Spleen (tissue), 11 donors: ENCODE measurements at regions not wholly inside any gene's neighbourhood (a gene's known extent, or its start where the extent isn't known, plus 50 kb on each side); places are given as distances from the start of the nearest gene placed in this dataset.

Source experiments
- DNase-seq: peaks from one replicate; pipeline ENCODE4 v3.0.0-alpha.2; 2020
- H3K27ac ChIP-seq, 8 donors: fragments of 200-600 bp; sonication (generic) in 7 of 8; 1 replicate in 4 of 8; 2 replicates in 4 of 8; pipeline versions ENCODE4 v1.5.0 to v1.8.0; 2016 to 2021; ENCODE audit warnings: inconsistent platforms in 4 of 8, mild to moderate bottlenecking in 4 of 8, moderate library complexity in 1 of 8
- H3K27me3 ChIP-seq, 7 donors: fragments of 200-600 bp; sonication (generic) in 6 of 7; replicated peaks in 1 of 7; 1 replicate in 4 of 7; 2 replicates in 3 of 7; pipeline versions ENCODE4 v1.5.0 to v1.8.0; 2016 to 2021; ENCODE audit warnings: inconsistent platforms in 3 of 7, mild to moderate bottlenecking in 1 of 7
- H3K36me3 ChIP-seq, 6 donors: fragments of 200-600 bp; sonication (generic) in 5 of 6; 1 replicate in 4 of 6; 2 replicates in 2 of 6; pipeline versions ENCODE4 v1.5.0 to v1.8.0; 2016 to 2021; ENCODE audit warnings: inconsistent platforms in 2 of 6
- H3K4me1 ChIP-seq, 6 donors: fragments of 200-600 bp; sonication (generic) in 5 of 6; 1 replicate in 3 of 6; 2 replicates in 3 of 6; pipeline versions ENCODE4 v1.5.0 to v1.8.0; 2016 to 2021; ENCODE audit warnings: inconsistent platforms in 3 of 6
- H3K4me3 ChIP-seq, 8 donors: fragments of 200-600 bp; sonication (generic) in 7 of 8; 1 replicate in 4 of 8; 2 replicates in 4 of 8; pipeline versions ENCODE4 v1.5.0 to v1.8.0; 2016 to 2021; ENCODE audit warnings: inconsistent platforms in 4 of 8, mild to moderate bottlenecking in 4 of 8, moderate library complexity in 2 of 8
- H3K9me3 ChIP-seq, 8 donors: fragments of 200-600 bp; sonication (generic) in 7 of 8; 1 replicate in 4 of 8; 2 replicates in 4 of 8; pipeline versions ENCODE4 v1.5.0 to v1.8.0; 2016 to 2021; ENCODE audit warnings: inconsistent platforms in 4 of 8
- POLR2A ChIP-seq, 3 donors: fragments of 450-650 bp; IDR thresholded peaks; one replicate each; pipeline ENCODE4 v1.5.1; 2017; ENCODE audit warnings: antibody characterized with exemption in 3 of 3, mild to moderate bottlenecking in 1 of 3
- POLR2AphosphoS5 ChIP-seq, 3 donors: sonication (generic); formaldehyde crosslinking; IDR thresholded peaks; one replicate each; pipeline ENCODE4 v1.5.1; 2017; ENCODE audit warnings: antibody characterized with exemption in 3 of 3
- WGBS, 5 donors: extraction: QIAGEN DNeasy Blood & Tissue Kit in 3 of 5; methylation state at CpG; one replicate each; pipeline versions ENCODE4 v1.1.5 to v1.1.7; 2013 to 2018; 5-methylcytosine and 5-hydroxymethylcytosine counted together
- intact Hi-C: fragments of 100-400 bp; cut with DNase I; formaldehyde crosslinking; loops from one replicate; pipeline ENCODE4 v1.15.0; 2023; ENCODE audit warnings: low total_unique reads
- TF ChIP-seq, protein P1 (sequence below), 11 experiments: fragments of 200-600 bp in 7 of 11; fragments of 450-650 bp in 4 of 11; sonication (generic) in 4 of 11; IDR thresholded peaks in 8 of 11; conservative IDR thresholded peaks in 3 of 11; 1 replicate in 7 of 11; 2 replicates in 4 of 11; pipeline versions ENCODE4 v1.4.0 to v1.8.0; 2016 to 2021; ENCODE audit warnings: antibody characterized with exemption in 11 of 11, inconsistent platforms in 4 of 11, mild to moderate bottlenecking in 1 of 11
- donor health status: healthy with polysubstance abuse.
- donor health status: DM: no; HTN: no; CAD: no; lungs with moderate emphysema.
- donor health status: DM: no; HTN: no; CAD: no.
- donor health status: Bipolar disorder and iron deficiency.
- donor health status: healthy.
- donor health status: DM: no; HTN: no; CAD: no.
- donor health status: DM: yes; HTN: yes; CAD: no.

DNA sequence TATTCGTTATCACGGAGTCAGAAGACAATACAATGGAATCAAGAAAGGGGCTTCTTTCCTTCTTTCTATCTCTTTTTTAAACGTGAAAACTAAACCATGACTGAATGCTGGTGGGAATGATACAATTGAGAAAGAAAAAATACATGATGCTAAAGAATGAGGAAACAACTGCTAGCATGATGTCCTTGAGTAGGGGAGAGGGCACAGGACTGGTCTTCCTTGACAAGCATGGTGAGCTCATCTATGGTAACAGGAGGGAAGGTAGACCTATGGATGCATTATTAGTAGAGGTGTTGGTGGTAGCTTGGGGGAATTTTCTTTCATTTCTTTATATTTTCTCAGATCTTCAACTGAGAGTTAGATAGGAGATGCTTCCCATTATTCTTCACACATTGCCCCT, 88.9 kb upstream of the COL1A2 start:
- H3K4me3 ChIP-seq = no peak overlapping the region
- TF ChIP-seq, protein P1, sequence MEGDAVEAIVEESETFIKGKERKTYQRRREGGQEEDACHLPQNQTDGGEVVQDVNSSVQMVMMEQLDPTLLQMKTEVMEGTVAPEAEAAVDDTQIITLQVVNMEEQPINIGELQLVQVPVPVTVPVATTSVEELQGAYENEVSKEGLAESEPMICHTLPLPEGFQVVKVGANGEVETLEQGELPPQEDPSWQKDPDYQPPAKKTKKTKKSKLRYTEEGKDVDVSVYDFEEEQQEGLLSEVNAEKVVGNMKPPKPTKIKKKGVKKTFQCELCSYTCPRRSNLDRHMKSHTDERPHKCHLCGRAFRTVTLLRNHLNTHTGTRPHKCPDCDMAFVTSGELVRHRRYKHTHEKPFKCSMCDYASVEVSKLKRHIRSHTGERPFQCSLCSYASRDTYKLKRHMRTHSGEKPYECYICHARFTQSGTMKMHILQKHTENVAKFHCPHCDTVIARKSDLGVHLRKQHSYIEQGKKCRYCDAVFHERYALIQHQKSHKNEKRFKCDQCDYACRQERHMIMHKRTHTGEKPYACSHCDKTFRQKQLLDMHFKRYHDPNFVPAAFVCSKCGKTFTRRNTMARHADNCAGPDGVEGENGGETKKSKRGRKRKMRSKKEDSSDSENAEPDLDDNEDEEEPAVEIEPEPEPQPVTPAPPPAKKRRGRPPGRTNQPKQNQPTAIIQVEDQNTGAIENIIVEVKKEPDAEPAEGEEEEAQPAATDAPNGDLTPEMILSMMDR (IDR thresholded peaks at IDR 0.05 in 8 of 11, conservative IDR thresholded peaks at IDR 0.05 in 3 of 11) = no peak
- TF ChIP-seq POLR2A (IDR thresholded peaks at IDR 0.05) = no peak
- TF ChIP-seq POLR2AphosphoS5 (IDR thresholded peaks at IDR 0.05) = no peak
- no peak for DNase-seq
- no peaks in the 10 kb centered on the region for H3K36me3 ChIP-seq
- H3K27me3 ChIP-seq = no peaks in the 10 kb centered on the region
- intact Hi-C loops = no loop called here
- no peak overlapping the region for H3K27ac ChIP-seq
- WGBS, 5 donors = 59 to 90% (median 83%) methylated on average over 3 of the region's 3 CpGs
- H3K9me3 ChIP-seq = no peaks in the 10 kb centered on the region
- no peaks in the 10 kb centered on the region for H3K4me1 ChIP-seq

DNA sequence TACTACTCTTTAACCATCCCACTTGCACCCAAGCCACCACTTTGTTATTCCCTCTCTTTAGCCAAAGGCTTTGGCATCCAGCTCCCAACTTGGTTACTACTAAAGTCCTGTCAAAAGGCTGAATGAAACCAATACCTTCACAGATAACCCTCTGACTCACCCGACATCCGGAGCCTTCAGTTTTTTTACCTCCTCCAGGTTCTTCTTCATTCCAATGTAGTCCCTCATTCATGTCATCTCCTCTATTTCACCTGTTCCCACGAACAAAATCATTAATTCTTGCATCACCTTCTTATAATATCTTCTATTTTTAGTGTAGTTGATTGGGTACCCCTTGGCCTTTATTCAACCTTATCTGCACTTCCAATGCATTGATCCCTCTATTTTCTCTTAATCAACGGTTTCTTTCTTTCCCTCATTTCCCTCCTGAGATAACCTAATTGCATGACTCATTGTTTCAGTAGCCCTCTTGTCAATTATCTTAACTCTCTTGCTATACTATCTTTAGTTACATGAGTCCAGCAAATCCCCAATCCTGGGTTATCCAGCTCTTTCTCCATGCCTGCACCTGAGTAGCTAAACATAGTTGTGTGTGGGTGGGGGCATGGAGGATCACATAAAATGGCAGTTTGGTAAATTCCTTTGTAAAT, 87.2 kb upstream of the COL1A2 start:
- no peak for DNase-seq
- Histone ChIP-seq H3K27me3 (no peaks in the 10 kb centered on the region), H3K9me3 (no peaks in the 10 kb centered on the region), H3K4me1 (no peaks in the 10 kb centered on the region), H3K4me3 (no peak overlapping the region), H3K36me3 (no peaks in the 10 kb centered on the region), H3K27ac (no peak overlapping the region)
- TF ChIP-seq, protein P1 (IDR thresholded peaks at IDR 0.05 in 8 of 11, conservative IDR thresholded peaks at IDR 0.05 in 3 of 11) = no peak
- no peak for TF ChIP-seq POLR2AphosphoS5 (IDR thresholded peaks at IDR 0.05)
- no peak for TF ChIP-seq POLR2A (IDR thresholded peaks at IDR 0.05)
- intact Hi-C loops = no loop called here
- WGBS, 5 donors = 70 to 84% (median 79%) methylated on average over 4 of the region's 4 CpGs

DNA sequence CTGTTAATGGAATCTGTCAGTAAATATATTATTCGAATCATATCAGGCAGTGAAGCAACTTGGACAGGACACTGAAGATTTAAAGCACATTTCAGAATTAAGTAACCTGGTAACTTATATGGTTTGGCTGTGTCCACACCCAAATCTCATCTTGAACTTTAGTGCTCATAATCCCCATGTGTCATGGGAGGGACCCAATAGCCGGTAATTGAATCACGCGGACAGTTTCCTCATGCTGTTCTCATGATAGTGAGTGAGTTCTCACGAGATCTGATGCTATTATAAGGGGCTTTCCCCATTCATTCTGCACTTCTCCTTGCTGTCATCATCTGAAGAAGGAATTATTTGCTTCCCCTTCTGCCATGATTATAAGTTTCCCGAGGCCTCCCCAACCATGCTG, 83.2 kb upstream of the COL1A2 start:
- no peak for DNase-seq
- 83 to 93% (median 88%) methylated on average over 6 of the region's 6 CpGs for WGBS, 5 donors
- no peak for TF ChIP-seq POLR2A (IDR thresholded peaks at IDR 0.05)
- TF ChIP-seq POLR2AphosphoS5 (IDR thresholded peaks at IDR 0.05) = no peak
- TF ChIP-seq, protein P1 (IDR thresholded peaks at IDR 0.05 in 8 of 11, conservative IDR thresholded peaks at IDR 0.05 in 3 of 11) = no peak
- no peaks in the 10 kb centered on the region for H3K9me3 ChIP-seq
- no peaks in the 10 kb centered on the region for H3K27me3 ChIP-seq
- no peak overlapping the region for H3K27ac ChIP-seq
- H3K4me3 ChIP-seq = no peak overlapping the region
- intact Hi-C loops = no loop called here
- H3K36me3 ChIP-seq = no peaks in the 10 kb centered on the region
- no peaks in the 10 kb centered on the region for H3K4me1 ChIP-seq

DNA sequence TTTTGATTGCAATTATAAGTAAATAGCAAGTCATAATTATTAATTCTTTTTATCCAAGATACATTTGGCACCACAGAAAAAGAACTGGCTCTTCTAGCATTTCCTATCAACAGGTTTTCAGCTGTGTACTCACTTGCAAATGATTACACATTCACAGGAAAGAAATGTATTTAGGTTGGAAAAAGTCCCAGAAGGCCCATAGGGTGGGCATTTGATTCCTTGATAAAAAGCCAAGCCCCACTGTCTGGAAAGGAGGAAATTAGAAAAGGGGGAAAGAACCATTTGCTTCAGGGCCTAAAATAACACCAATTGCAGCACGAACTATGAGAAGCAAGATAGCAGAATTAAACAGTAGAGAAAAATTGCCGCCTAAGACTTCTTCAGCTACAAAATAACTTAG, 80.8 kb upstream of the COL1A2 start:
- DNase-seq = no peak

More for the DNA sequence above, 80.8 kb upstream of the COL1A2 start:
- WGBS, 5 donors = 83 to 90% (median 86%) methylated on average over 2 of the region's 2 CpGs
- Histone ChIP-seq H3K36me3 (no peaks in the 10 kb centered on the region), H3K4me3 (no peak overlapping the region), H3K27me3 (no peaks in the 10 kb centered on the region), H3K27ac (no peak overlapping the region), H3K9me3 (no peaks in the 10 kb centered on the region), H3K4me1 (no peaks in the 10 kb centered on the region)
- TF ChIP-seq POLR2A (IDR thresholded peaks at IDR 0.05) = no peak
- TF ChIP-seq POLR2AphosphoS5 (IDR thresholded peaks at IDR 0.05) = no peak
- TF ChIP-seq, protein P1 (IDR thresholded peaks at IDR 0.05 in 8 of 11, conservative IDR thresholded peaks at IDR 0.05 in 3 of 11) = no peak
- intact Hi-C loops = no loop called here
